Inflammatory macrophage treated with lipopolysaccharide for 4 hours (primary cell): ENCODE measurements at regions not wholly inside any gene's neighbourhood (a gene's known extent, or its start where the extent isn't known, plus 50 kb on each side); places are given as distances from the start of the nearest gene placed in this dataset.

Experiments
- DNase-seq: peaks from one replicate; pipeline ENCODE4 v3.0.0-alpha.2; 2020

DNA sequence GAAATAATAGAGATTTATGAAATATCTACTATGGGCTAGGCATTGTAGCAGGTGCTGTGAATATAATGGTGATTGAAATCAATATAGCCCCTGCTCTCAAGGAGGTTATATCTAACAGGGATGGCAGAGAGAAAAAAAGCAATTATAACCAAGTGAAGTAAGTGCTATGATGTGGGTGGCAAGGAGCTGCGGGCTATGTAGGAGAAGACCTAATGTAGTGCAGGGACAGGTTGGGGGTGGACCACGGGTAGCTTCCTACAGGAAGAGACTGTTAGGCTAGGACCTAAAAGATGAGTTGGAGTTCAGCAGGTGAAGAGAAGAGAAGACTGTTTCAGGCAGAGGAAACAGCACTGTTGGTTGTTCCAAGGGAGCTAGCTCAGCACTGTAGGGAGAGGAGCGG lies 311.0 kb downstream of the KCNRG start:
- no peak for DNase-seq

- DNase-seq: no peak
Measured at GRCh38 chr13:50326811-50327210, 311.6 kb downstream of the KCNRG start.

DNA sequence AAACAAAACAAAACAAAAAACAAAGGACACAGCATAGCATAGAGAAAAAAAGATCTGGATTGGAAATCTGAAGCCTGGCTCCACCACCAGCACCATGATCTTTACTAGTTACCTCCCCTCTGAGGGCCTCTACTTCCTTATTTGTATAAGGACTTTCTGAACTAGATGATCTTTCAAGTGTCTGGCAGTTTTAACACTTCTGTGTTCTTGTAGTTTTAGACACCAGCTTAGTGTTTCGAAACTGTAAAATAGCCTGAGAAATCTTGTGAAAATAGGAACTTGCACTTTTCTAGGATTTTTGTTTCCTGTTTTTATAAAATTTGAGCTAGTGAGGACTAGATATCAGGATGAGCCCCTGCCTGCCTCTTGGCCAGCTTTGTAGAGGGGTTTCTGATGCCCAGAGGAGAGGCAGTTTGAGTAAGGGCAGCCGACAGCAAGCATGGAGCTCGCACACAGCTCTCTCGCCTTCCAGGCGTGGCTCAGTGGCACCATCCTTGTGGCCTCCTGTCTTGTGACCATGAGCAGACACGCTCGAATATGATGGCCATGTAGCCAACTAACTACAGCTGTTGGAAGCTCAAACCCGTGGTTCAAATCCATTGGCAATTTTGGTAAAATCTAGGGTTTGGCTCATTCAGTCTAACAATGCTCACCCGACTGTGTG lies 319.0 kb downstream of the KCNRG start:
- DNase-seq: peak; percentile 96

DNA sequence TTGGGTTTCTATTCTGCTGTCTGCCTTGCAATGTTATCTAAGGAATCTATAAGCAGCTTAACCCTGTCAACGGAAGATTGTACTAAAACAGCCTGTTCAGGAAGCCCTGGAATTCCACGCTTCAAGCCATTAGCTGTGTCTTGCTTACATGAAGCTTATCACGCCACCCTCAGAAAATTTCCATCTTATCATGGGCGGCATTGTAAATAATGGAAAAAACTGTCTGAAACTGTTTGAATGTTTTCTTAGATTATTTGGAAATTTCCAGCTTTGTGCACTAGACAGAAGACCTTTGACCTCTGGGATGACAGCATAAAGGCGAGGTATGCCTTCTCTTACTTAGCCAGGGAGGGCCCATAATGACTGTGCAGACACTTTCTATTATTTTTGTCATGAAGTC lies 319.7 kb downstream of the KCNRG start:
- no peak for DNase-seq

- DNase-seq: no peak
Measured at GRCh38 chr13:50339271-50339670, 324.0 kb downstream of the KCNRG start.

GRCh38 chr13:50340146-50340545 lies 324.9 kb downstream of the KCNRG start:
- no peak for DNase-seq

DNA sequence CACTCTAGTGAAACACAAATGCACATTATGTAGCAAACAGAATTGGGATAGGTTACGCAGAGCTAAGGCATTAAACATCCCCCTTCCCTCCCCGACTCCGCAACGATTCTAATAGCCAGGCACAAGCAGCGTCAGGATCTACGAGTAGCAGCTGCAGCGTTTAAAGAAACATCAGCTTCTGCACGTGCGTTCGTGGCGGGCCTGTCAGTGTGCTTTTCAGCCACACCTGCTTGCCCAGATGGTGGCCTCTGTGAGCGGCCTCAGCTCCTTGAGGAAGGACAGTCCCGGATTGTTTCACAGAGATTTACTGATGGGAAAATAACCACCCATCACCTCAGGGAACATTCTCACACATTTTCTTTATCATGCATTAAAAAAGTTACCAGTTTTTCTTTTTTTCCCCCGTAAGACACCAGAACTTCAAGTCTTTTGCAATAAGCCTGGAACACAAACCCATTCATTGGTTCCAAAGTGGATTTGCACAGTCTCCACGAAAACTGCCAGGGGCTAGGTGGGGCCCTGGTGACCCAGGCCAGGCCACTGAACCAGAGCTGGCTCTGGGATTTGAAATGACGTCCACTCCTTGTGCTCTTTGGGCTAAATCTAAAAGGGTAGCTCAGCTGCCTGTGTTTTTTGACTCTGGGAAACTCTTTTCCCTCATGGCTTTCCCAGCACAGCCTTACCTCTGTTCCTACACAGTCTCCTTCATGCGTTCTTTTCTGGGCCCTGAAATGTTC lies 325.5 kb downstream of the KCNRG start:
- no peak for DNase-seq

- DNase-seq: no peak
Measured at GRCh38 chr13:50341526-50341925, 326.3 kb downstream of the KCNRG start.

DNA sequence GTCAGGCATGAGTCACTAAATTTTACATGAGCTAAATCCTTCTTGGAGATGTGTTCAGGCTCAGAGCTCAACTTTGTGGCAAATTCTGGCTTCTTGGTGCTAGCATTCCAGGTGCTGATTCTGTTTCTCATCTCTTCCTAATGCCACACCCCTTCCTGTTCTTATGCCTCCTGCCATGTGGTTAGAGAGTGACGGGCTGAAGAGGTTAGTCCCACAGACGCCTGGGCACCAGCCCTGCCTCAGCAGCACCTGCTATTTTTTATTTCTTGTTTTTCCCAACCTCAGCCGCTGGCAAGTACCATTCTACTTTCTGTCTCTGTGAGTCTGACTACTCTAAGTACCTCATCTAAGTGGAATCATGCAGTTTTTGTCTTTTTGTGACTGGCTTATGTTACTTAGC lies 329.5 kb downstream of the KCNRG start:
- no peak for DNase-seq

DNA sequence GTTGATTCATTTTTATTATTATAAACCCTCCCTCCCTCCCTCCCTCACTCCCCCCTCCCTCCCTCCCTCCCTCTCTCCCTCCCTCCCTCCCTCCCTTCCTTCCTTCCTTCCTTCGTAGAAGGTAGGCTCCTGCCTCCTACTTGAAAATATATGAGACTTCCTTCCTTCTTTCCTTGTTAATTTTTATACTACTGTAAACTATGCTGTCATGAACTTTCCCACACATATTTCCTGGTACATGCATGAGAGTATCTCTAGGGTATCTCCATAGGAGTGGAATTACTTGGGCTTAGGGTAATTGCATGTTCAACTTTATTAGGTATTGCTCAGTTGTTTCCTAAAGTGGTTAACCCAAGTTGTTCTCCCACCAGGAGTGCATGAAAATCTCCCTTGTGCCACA lies 330.6 kb downstream of the KCNRG start:
- DNase-seq: no peak

DNA sequence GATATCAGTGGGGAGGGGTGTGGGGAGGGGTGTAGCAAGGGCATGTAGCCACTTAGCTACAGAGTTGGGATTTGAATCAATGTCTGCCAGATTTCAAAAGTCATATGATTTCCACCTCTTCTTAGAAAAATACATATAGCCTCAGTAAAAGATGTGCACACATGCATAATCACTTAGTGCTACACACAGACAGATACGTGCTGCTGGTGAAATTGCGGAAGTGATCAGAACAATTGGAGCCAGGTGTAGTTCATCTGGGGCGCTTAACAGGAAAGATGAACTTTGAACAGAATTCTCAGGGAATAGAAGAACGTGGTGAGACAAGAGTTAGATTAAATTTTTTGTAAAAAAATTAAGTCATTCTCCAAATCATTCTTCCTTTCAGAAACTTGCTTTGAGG lies 333.1 kb downstream of the KCNRG start:
- no peak for DNase-seq

DNA sequence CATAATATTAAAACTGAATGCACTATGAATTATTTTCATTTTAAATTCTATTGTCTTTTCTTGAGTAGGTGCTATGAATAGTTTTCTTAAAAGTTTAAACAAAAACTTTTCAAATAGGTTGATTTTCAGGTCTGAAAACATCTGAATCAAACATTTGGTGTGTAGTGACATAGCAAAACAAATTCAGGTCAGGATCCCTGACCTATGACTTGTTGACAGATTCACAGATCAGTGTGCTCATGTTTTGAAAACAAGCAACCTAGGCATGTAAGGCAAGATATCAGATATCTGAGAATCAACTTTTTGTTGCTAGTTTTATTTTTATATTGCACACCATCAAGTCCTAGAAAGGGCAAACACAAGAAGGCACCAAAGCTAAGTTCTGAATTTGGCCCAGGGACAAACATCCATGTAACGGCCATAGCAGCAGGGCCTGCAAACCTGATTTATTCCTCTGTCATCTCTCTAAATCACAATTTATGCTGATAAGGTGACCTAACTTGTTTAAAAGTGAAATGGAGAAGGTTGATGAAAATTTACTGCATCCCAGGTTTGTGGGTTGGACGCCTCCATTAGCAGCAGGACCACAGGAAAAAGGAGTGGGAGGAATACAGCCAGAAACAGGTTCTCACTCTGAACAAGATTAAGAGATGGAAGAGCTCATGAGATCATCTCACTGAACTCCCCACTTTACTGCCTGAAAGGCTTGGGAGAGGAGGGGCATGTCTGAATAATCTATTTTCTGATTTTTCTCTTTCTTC lies 337.7 kb downstream of the KCNRG start:
- DNase-seq: no peak

GRCh38 chr13:50353651-50354415 lies 338.6 kb downstream of the KCNRG start:
- peak; percentile 47 for DNase-seq

- DNase-seq: no peak
Measured at GRCh38 chr13:50355797-50356196, 340.6 kb downstream of the KCNRG start.

DNA sequence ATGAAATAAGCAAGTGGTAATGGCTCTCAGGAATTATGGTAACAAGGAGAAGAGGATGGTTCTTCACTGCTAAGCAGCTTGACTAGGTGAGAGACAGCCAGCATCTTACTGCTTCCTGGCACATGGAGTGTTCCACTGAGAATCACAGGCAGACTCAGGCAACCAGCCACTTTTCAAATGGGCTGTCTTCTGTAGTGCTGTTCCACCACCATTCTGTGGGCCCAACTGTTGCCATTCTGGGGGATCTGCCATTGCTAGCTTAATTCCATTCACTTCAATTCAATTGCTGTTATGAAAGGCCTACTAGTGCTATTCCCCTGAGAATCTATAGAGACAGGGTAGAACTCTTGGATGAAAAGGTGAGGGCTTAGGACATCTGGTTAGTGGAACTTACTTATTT lies 341.9 kb downstream of the KCNRG start:
- no peak for DNase-seq

GRCh38 chr13:50357586-50358118 lies 342.4 kb downstream of the KCNRG start:
- no peak for DNase-seq

- DNase-seq: peak; percentile 22
Measured at GRCh38 chr13:50358231-50359040, 343.2 kb downstream of the KCNRG start.

- peak; percentile 39 for DNase-seq
Measured at GRCh38 chr13:50359041-50359367, 343.8 kb downstream of the KCNRG start.

GRCh38 chr13:50359779-50360178 lies 344.5 kb downstream of the KCNRG start:
- DNase-seq: no peak

- DNase-seq: no peak
Measured at GRCh38 chr13:50360637-50361036, 345.4 kb downstream of the KCNRG start.

DNA sequence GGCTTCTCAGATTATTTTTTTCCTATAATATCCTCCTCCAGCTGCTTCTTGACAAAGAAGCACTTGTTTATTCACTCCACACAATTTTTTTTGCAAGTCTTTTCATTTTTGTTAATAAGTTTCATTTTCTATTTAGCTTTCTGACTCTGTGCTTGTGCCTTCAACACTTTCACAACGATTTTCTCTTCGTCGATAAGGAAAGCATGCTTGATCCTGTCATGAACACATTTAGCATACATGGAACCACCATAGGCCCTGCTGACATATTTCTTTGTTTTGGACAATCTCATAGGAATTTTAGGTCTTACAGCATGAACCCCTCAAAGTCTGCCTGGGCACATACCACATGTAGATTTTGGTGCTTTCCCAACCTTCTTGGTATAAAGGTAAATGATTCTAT lies 346.0 kb downstream of the KCNRG start:
- DNase-seq: peak; percentile 50
